HUES48 (cell line): ENCODE measurements at regions not wholly inside any gene's neighbourhood (a gene's known extent, or its start where the extent isn't known, plus 50 kb on each side); places are given as distances from the start of the nearest gene placed in this dataset.

Source experiments
- H3K27ac ChIP-seq: one replicate; pipeline ENCODE4 v1.7.0; 2013; ENCODE audit warnings: low read depth, low read length, inconsistent platforms
- H3K27me3 ChIP-seq: 2 replicates; pipeline ENCODE4 v1.6.1; 2013; ENCODE audit warnings: mild to moderate bottlenecking, low read length; ENCODE audit not compliant: control insufficient read depth, insufficient read depth
- H3K36me3 ChIP-seq: 2 replicates; pipeline ENCODE4 v1.6.1; 2013; ENCODE audit warnings: low read length; ENCODE audit not compliant: control insufficient read depth, insufficient read depth
- H3K4me1 ChIP-seq: 2 replicates; pipeline ENCODE4 v1.6.1; 2013; ENCODE audit warnings: mild to moderate bottlenecking, low read length; ENCODE audit not compliant: control insufficient read depth, insufficient read depth
- H3K4me3 ChIP-seq: 2 replicates; pipeline ENCODE4 v1.5.1; 2013; ENCODE audit warnings: mild to moderate bottlenecking, low read depth, low read length
- H3K9ac ChIP-seq: 2 replicates; pipeline ENCODE4 v1.6.1; 2013; ENCODE audit warnings: mild to moderate bottlenecking, low read depth, low read length, moderate library complexity
- H3K9me3 ChIP-seq: 2 replicates; pipeline ENCODE4 v1.6.1; 2013; ENCODE audit warnings: low read length; ENCODE audit not compliant: control insufficient read depth, insufficient read depth

DNA sequence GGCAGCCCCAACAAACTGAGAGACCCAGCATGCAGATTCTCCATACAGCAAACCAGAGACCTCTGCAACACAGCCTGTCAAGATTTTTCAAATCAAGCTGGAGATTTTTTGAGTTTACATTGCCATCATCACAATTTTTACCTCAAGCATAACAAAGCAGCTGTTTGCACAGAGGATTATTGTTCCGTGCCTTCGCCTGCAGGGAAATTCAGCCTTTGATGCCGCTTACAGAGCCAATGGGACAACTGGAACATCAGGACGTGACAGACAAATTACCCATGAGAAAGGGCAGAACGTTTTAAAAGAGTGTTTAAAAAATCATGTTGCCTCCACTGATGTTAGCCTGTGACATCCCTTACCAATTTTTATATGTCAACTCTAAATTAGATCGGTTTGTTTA, 363.7 kb downstream of the FBXW7 start:
- Histone ChIP-seq H3K9me3 (no peaks in the 10 kb centered on the region), H3K27me3 (no peaks in the 10 kb centered on the region), H3K4me3 (no peak overlapping the region), H3K36me3 (no peaks in the 10 kb centered on the region), H3K27ac (no peak overlapping the region), H3K4me1 (peaks cover 12% of the 10 kb centered on the region), H3K9ac (no peak overlapping the region)

DNA sequence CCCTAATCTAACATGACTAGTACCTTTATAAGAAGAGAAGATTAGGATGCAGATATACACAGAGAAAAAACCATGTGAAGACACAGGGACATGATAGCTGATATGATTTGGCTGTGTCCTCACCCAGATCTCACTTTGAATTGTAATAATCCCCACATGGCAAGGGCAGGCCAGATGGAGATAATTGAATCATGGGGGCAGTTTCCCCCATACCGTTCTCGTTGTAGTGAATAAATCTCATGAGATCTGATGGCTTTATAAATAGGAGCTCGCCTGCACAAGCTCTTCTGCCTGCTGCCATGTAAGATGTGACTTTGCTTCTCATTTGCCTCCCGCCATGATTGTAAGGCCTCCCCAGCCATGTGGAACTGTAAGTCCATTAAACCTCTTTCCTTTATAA, 364.3 kb downstream of the FBXW7 start:
- Histone ChIP-seq H3K9ac (no peak overlapping the region), H3K27ac (no peak overlapping the region), H3K27me3 (no peaks in the 10 kb centered on the region), H3K9me3 (no peaks in the 10 kb centered on the region), H3K4me3 (no peak overlapping the region), H3K4me1 (peaks cover 12% of the 10 kb centered on the region), H3K36me3 (no peaks in the 10 kb centered on the region)

DNA sequence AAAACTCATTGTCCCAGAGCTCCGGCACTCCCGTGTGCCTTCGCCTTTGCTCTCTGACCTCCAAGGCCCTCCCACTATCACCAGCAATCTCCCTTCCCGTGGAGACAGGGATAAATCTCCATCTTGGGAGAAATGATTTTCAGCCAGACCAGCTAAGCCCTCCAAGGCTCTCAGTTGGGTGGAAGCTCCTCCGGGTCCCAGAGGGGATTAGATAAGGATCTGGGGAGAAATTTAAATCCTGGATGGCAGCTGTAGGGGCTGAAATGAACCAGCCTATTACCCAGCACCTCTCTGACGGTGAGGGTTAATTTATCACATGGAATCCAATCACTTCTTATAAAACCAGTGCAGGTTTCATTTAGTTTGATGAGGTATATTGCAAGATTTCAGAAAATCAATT, 366.2 kb downstream of the FBXW7 start:
- Histone ChIP-seq H3K36me3 (no peaks in the 10 kb centered on the region), H3K9me3 (no peaks in the 10 kb centered on the region), H3K4me3 (no peak overlapping the region), H3K27me3 (no peaks in the 10 kb centered on the region), H3K4me1 (peaks cover 28% of the 10 kb centered on the region), H3K9ac (no peak overlapping the region), H3K27ac (no peak overlapping the region)

DNA sequence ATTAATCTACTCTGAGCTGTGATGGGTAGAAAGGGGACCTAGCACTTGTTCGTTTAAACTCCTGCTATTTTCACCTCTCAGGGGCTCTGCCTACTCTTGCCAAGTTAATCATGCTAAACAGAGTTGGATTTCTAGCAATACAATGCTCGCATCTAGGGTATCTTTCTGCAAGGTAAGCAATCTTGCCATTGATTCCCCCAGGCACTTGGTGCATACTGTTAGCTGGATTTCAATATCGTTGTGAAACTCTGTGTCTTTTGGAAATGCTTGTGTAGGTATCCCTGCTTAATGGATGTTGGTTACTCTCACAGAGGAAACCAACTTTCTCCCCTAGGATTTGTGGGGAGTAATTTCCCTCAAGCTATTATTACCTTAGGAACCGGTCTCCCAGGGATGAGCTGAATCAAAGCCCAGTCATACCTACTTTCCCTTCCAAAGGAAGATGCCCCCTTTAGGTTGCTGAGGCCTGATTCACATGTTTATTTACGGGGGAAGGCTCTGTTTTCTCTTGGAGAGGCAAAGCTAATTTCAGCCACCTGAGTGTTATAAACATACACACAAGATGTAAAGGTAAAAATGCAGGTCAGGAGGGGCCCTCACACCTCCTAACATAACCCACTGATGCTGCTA, 366.8 kb downstream of the FBXW7 start:
- H3K9ac ChIP-seq, result no peak overlapping the region
- H3K36me3 ChIP-seq, result no peaks in the 10 kb centered on the region
- no peak overlapping the region for H3K4me3 ChIP-seq
- no peaks in the 10 kb centered on the region for H3K9me3 ChIP-seq
- H3K27ac ChIP-seq, result no peak overlapping the region
- no peaks in the 10 kb centered on the region for H3K27me3 ChIP-seq
- peaks cover 34% of the 10 kb centered on the region for H3K4me1 ChIP-seq

DNA sequence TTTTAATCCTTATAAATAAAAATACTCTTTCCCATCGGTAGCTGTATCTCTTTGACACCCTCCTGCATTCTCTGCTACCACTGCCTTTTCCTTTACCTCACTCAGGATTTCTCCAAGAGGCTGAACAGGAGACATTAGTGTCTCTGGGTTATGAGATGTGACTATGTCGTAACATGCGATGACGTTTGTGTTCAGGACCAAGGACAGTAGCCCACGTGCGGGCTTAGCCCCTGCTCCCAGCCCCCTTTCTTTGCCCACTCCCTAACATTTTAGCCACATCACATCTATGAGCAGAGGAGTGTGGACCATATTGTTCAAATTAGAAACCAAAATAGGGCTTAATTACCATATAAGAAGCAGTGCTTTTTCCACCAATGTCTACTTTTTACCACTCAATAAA, 369.3 kb downstream of the FBXW7 start:
- Histone ChIP-seq H3K4me1 (peaks cover 35% of the 10 kb centered on the region), H3K4me3 (no peak overlapping the region), H3K27ac (no peak overlapping the region), H3K36me3 (no peaks in the 10 kb centered on the region), H3K9me3 (no peaks in the 10 kb centered on the region), H3K27me3 (no peaks in the 10 kb centered on the region), H3K9ac (no peak overlapping the region)

DNA sequence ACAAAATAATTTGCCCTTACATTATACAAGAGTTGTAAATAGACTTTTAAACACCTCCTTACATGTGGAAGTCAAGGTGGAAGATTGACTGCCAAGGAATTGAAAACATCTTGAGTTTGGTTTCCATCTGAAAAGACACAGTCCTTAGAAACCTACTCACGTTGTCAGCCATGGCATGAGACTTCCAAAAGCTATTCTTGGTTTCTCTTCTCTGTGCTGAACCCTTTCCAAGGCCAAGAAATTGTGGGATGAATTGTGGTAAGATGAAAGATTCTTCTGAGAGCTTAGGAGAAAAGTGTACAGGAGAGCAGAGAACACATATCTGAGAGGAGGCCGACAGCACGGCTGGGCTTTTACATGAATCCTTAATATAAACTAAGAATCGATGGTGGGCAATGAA, 370.0 kb downstream of the FBXW7 start:
- Histone ChIP-seq H3K9me3 (no peaks in the 10 kb centered on the region), H3K27ac (peak overlapping the region; percentile 83), H3K36me3 (no peaks in the 10 kb centered on the region), H3K27me3 (no peaks in the 10 kb centered on the region), H3K4me3 (no peak overlapping the region), H3K4me1 (peaks cover 35% of the 10 kb centered on the region), H3K9ac (no peak overlapping the region)

DNA sequence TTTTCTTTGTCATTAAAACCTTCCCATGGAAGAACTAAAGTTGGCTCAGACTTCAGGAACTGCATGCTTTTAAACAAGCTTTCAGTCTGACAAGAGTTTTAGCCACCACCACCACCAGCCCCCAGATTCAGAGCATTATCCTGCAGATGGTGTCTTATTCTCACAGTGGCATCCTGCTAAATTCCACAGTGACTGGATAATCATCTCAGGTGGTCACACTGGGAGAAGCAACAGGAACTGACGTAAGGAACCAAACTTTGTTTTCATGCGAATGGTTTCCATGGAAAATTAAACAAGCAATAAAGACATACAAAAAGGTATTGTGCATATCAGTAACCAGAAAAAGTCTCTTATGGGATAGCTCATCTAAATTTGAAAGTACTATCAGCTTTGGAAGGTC, 370.7 kb downstream of the FBXW7 start:
- Histone ChIP-seq H3K27ac (peak overlapping the region; percentile 83), H3K36me3 (no peaks in the 10 kb centered on the region), H3K27me3 (no peaks in the 10 kb centered on the region), H3K4me1 (peaks cover 35% of the 10 kb centered on the region), H3K9ac (no peak overlapping the region), H3K4me3 (no peak overlapping the region), H3K9me3 (no peaks in the 10 kb centered on the region)

DNA sequence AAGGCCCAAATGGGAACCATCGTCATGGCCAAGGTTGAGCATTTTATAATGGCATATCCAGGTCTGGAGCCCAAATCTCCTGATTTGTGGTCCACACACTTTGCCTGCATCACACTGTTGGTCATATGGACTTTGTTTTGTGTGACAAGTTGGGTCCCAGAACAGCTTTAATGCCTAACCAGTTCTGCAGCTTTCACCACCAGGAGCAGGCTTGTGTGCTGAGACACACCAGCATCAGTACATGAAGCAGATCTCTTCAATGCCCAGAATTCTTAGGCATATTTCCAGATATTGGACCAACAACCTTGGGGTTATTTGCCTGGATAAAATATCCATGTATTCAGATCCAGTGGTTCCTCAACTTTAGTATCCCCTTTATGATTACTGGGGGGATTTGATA, 371.3 kb downstream of the FBXW7 start:
- no peaks in the 10 kb centered on the region for H3K9me3 ChIP-seq
- H3K27me3 ChIP-seq, result no peaks in the 10 kb centered on the region
- H3K4me1 ChIP-seq, result peaks cover 33% of the 10 kb centered on the region
- H3K36me3 ChIP-seq, result no peaks in the 10 kb centered on the region
- peak overlapping the region; percentile 83 for H3K27ac ChIP-seq
- H3K9ac ChIP-seq, result no peak overlapping the region
- no peak overlapping the region for H3K4me3 ChIP-seq

DNA sequence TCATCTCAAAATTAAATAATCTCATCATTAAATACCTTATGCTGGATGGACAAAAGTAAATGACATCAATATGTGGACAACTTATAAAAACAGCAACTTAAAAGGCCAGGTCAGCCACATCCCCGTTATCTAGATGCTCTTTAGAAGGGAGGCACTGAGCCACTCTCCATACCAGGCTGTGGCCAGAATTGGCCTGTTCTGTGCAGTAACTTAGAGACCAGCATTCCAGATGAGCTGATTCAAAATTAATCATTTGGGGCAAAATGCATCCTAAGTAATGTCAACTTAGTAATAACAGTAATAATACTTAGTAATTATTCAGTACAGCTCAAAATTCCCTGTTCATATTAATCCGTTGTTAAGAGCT, 373.6 kb downstream of the FBXW7 start:
- Histone ChIP-seq H3K4me3 (no peak overlapping the region), H3K9me3 (no peaks in the 10 kb centered on the region), H3K36me3 (no peaks in the 10 kb centered on the region), H3K27me3 (no peaks in the 10 kb centered on the region), H3K9ac (no peak overlapping the region), H3K27ac (no peak overlapping the region), H3K4me1 (peaks cover 24% of the 10 kb centered on the region)

DNA sequence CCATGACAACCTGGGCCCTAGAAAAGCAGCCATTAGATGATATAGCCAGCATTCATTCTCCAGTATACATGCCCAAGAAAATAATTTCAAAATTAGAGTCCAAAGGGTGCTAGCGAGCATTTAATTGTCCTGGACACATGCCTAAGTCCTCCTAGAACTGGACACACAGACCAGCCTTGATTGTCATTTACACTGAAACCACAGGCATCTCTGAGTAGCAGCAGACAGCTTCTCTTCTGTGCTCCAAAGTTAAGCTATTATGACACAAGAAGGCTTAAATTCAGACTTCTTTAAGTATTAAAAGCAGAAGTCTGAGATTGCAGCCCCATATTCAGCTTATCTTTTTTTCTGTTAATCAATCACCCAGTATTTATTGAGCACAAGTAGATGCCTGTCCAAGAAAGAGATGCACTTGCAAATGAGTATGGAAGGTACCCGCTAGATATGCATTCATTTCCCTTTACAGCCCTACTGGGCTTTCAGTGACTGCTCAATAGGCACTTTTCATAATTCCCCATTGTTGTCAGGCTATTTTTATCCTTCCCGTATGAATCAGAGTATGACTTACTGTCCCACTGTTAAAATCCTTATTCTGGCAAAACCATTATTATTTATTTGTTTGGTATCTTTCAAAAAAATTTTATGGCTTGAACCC, 374.1 kb downstream of the FBXW7 start:
- Histone ChIP-seq H3K36me3 (no peaks in the 10 kb centered on the region), H3K27me3 (no peaks in the 10 kb centered on the region), H3K4me1 (peaks cover 24% of the 10 kb centered on the region), H3K9me3 (no peaks in the 10 kb centered on the region), H3K9ac (no peak overlapping the region), H3K27ac (no peak overlapping the region), H3K4me3 (no peak overlapping the region)

DNA sequence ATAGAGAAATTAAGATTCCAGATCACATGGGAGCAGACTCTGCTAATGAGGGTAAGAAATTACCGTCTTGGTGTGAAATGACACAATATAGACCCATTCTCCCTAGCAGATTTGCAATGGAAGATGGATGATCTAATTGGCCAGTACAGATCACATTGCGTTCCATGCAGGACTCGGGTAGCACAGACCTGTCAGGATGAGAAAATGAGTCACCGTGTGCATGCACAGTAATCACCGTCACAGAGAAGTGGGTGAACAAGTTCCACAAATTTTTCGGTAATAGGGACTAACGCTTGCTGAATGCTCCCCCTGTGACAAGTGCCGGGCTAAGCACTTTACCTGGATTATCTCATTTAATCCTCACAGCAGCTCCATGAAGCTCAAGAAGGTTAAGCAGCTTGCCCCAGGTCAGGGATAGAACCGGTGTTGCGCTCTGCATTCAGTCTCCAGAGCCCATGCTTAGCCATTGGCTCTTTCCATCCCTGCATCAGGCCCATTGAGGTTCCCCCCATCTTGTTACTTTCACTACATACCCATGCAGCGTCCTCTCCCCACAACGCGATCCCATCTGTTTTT, 375.6 kb downstream of the FBXW7 start:
- Histone ChIP-seq H3K9ac (no peak overlapping the region), H3K9me3 (no peaks in the 10 kb centered on the region), H3K27ac (no peak overlapping the region), H3K4me1 (peaks cover 13% of the 10 kb centered on the region), H3K4me3 (no peak overlapping the region), H3K27me3 (no peaks in the 10 kb centered on the region), H3K36me3 (no peaks in the 10 kb centered on the region)
